8988T (cell line): ENCODE measurements at regions not wholly inside any gene's neighbourhood (a gene's known extent, or its start where the extent isn't known, plus 50 kb on each side); places are given as distances from the start of the nearest gene placed in this dataset.

Experiments
- DNase-seq: peaks from one replicate; pipeline ENCODE4 v3.0.0; 2011

DNA sequence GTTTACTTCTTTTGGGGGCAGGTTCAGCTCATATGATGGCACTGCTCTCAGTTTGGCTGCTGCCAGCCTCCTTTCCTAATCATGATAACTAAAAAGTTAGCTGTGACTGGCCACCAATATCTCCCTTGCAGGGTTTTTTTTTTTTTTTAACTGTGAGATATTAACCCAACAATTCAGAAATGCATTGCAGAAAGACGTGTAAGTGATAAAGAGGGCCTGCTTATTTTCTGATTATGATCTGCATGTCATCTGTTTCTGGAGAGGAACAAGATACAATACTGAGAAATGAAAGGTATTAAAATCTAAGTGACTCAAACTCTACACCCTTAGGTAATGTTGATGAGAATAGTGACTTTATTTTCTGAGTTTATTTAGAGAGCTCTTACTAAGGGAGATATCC is 905.6 kb downstream of the SOCS6 start:
- no peak for DNase-seq

DNA sequence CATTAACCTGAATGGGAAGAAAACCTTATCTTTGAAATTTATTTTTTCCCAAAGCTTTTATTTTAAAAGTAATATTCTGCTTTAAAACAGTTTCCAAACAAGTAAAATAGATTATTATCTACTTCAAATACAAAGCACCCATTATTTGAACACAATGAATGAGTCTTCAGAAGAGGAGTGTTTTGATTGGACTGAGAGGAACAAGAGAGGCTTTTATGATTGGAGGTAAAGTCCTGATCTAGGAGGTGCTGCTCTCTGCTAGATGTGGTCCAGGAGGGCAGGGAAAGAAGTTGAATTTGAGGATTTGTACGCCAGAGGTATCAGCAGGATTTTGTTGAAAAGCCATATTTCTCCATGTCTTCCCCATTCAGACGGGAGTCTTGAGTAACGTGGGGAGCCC is 900.7 kb downstream of the SOCS6 start:
- DNase-seq = no peak

DNA sequence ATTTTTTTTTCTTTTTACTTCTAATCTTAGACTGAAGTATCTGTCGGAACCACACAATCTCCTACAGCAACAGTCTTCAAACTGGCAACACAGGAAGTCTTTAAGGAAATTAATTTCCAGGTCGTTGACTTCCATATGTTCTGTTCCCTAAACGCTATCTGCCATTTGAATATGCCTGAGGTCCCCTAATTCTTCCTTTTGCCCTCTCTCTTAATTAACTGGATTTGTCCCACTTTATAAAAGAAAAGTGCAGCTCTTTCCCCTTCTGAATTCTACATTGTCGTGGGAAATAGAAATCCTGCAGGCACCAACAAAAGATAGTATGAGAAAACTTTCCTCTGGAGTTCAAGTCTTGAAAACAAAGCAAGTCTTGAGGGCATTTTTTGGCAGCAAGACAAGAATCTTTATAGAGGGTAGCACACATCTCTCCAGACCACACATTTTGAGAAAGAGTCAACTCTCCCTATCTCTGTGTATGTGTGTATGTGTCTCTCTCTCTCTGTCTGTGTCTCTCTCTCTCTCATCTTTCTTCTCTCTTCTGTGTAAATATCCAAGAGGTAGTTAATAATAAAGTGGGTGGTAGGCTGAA is 879.8 kb downstream of the SOCS6 start:
- DNase-seq = no peak

DNA sequence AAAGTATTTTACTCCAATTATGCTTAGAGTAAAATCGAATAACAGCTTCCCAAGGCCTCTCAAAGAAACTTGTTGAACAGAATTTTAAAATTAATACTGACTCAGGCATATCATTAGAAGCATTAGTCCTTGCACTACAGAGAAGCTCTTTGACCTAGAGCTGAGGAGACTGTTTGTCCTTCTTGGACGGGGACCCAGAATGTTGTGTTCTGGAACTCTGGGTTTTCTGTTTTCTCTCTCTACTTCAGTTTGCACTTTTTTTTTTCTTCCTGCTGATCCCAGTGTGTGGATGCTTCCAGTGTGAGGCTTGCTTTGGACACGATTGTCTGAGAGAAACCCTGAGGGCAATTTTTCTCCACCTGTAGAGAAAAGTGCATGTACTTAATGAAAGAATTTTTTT is 847.6 kb downstream of the SOCS6 start:
- DNase-seq = no peak

DNA sequence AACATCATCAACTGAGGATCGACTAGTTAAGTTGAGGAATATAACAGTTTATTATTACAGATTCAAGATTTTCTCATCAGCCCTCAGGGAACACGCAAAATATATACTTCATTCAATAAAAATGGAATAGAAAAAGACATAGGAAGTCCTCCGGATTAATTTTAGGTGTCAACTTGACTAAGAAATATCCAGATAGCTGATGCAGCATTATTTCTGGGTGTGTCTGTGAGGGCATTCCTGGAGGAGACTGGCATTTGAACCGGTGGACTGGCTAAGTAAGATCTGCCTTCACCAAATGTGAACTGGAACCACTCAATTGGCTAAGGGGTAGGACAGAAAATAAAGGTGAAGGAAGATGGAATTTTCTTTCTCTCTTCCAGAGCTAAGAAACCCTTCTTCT is 845.3 kb downstream of the SOCS6 start:
- no peak for DNase-seq

DNA sequence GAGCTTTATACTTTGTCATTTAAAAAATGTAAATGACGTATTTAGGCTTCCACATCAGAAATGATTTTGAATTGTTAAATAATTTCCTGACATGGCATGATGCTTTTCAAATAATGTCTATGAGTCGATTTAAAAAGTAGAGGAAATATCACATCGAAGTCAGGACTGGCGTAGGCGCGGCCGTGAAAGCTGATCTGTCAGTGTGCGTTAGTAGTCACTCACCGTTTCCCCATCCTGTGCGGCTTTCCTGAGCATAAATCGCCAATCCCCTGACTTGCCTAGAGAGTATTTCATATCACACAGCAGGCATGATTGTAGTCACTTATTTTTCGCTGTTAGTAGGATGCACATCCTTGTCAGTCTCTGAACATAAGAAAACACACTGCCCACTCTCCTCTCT is 843.1 kb downstream of the SOCS6 start:
- DNase-seq = no peak

DNA sequence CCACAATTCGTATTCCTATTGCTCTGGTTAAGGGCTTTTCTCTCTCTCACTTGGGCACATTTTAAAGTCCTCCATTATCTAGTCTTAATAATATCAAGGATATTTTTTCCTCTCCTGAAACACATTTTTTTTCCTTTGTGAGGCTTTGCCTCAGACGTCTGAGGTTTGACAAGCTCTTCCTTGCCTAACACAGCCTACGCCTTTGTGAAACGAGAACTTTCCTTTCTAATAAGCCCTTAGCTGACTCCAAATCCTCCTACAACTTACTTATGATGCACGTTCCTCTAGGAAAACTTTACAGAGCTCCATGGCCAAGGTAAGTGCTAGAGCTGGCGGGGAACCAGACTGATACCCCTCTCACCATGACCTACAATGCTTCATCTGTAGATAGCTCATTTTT is 841.5 kb downstream of the SOCS6 start:
- DNase-seq = no peak

DNA sequence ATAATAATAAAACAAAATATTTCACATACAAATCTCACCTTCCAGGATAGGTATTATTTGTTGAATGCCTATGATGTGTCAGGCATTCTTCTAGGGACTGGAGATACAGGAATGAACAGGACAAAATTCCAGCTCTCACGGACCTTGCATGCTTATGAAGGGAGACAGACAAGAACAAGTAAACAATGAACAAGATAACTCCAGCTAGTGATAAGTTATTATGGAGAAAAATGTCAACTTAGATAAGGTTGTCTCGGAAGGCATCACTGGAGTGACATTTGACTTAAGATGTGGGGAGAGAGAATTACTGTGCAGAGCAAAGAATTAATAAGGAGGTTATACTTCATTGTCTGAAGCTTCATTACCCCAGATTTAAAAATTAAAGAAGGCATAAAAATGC is 836.7 kb downstream of the SOCS6 start:
- no peak for DNase-seq

DNA sequence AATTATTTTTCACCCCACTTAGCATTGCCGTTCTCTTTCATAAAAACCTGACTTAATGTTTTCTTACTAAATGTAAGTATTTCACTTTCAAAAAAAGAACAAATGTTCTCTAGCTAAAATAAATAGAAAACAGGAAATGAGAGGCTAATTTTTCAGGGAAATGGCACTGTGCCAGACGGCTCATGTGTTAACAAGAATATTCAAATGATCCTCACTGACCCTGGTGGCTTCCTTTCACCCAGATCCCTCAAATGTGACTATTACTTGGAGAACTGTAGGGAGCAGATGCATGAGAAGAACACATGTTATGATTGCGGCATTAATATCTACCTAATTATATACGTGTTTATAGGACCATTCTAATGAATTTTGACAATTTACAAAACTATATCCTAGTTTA is 827.7 kb downstream of the SOCS6 start:
- DNase-seq = no peak

DNA sequence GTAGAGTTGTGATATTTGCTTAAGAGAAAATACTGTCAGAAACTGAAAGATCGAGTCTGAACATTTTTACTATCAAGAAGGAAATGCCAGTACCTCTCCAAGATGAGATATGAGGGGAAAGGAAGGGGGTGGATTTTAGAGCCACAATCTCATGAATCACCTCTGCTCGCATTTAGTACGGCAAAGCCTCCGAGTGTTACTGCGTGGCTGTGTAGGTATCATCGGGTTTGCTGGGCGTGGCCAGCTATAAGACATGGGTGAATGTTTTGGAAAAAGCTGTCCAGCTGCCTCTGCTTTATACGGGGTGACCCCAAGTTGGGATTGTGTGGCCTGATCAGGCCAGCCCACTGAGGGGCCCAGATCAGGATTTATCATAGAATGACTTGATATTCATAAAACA is 826.4 kb downstream of the SOCS6 start:
- no peak for DNase-seq

DNA sequence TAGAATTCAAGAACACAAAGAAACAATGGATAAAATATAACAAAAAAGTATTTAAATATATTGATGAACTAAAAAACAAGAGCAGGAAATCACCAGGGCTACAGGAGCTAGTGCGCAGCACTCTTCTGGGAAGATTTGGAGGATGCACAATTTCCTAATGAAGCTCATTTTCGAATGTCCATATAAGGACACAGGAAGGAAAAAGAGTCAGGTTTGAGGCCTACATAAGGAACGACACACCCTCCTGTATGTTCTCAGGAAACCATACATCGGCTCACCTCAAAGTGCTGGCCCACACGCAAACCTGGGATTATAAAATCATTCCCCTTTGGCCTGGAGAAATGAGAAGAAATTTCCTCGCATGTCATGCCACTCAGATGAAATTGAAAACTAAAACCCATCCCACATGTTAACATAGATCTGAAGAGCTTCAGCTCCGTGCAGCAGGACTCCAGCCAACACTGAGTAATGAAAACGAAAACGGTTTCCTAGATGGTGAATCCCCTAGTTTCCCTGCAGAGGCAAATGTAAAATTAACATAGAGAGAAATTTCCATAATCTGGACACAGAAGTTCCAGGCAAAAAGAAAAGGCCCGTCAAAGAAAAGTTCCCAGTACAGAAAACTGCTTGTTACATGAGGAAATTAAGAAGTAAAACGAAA is 825.8 kb downstream of the SOCS6 start:
- DNase-seq = no peak

DNA sequence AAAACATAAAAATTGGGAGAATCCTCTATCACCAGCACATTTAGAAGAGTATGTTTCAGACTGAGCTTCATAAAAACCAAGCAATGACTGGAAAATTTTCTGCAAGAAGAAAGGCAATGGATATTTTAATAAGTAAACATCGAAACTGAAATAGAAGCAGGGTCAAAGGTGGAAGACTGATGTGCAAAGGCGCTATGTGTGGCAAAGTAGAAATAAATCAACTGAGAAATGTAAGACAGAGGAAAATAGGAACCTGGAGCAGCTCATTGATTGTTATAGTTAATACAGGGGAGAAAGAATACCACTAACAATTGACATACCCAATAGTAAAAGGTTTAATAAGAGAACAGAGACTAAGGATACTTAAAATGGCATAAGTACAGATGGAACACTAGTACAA is 818.4 kb downstream of the SOCS6 start:
- no peak for DNase-seq

DNA sequence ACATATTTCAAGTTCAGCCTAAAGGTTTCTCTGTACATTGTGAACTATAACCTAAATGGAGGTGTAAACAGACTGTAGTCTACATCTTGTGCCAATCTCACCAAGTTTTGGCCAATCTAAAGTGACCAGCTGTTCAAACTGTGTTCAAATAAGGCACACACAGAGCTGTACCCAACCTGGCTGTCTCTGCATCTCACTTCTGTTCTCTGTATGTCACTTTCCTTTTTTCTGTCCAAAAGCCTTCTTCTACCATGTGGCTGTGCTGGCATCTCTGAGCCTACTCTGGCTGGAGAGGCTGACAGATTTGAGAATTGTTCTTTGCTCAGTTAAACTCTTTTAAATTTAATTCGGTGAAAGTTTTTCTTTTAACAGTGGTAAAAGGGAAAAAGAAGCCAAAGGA is 817.9 kb downstream of the SOCS6 start:
- no peak for DNase-seq

DNA sequence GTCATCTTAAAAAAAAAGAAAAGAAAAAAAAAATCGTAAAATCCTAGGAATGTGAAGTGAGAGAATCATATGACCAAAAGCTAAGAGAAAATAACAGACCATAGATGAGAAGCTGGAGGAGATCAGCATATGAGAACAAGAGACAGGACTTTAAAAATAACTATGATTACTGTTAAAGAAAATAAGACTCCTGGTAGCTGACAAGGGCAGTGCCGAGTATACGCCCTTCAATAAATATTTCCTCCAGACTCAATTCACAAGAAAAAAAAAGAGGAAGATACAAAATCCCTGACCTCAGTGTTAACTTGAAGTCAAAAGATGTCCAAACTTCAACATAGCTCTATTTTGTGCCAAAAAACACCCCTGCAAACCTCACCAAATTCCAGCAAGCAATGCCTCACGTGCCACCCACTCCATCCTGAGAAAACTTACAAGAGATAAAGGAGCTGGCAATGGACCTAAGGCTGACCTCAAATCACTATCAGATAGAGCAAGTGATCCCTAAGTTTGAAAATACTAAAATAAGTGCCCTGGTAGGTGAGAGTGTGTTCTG is 817.2 kb downstream of the SOCS6 start:
- DNase-seq = no peak

DNA sequence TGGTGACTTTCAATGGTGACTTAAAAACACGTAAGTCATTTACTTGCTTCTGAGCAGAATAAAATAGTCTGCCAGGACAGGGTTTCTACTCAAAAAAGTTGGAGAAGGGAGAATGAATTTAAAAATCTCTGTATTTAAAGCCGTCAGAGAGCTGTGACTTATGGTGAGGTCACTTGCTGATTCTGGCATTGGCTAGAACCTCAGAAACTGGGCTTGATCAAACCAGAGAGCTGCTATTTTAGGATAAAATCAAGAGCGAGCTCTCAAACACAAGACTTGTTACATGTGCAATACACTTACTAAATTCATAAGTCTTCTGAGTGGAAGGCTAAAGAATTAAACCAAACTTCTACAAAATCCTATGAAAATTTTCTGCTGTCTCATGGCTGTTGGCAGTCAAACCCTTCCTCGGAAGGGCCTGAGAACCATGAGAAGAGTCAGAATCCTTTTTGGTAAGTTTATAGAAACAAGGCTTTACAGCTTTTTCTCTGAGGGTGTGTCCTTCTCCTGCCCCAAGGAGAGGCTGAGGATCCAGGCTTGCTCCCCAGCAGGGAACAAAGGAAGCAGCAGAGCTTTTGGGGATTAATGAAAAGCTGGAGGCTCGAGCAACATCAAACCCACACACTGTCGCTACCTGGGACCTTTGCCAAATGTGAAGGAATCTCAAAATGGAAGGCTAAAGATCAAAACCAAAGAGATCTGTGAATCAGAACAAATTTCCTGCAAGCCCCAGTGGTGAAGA is 816.4 kb downstream of the SOCS6 start:
- DNase-seq = no peak

DNA sequence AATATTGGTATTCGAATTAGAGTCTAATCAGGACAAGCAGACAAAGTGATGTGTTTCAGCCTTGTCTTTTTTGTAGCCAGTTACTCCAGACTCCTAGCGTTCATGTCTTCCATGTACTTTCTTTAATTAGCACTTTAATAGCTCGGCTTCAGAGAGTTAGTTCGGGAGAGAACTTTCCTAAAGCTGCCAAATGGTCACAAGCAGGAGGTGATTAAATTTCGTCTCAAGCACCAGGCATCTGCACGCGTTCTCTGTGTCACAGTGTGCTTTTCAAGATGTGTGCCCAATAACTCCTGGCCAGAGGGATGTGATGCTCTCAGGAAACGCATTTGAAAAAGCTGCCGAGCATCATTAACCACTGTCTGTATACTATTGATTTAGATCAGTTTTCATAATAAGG is 790.8 kb downstream of the SOCS6 start:
- no peak for DNase-seq

DNA sequence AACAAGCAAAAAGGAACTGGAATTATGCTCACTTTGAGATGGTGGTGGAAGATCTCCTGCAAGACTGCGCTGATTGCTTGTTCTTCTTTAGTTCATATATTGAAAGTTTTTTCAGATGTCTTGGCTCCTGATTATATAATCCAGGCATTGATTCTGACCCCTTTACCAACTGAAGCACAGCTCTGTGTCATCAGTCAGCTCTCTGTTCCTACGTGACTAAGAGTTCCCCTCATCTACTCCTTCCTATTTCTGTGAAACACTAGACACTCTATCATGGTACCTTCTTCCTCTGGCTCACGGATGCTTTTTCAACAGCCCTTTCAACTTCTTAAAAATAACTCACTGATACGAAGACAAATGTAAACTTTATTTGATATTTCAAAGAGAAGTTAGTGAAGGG is 788.6 kb downstream of the SOCS6 start:
- no peak for DNase-seq

DNA sequence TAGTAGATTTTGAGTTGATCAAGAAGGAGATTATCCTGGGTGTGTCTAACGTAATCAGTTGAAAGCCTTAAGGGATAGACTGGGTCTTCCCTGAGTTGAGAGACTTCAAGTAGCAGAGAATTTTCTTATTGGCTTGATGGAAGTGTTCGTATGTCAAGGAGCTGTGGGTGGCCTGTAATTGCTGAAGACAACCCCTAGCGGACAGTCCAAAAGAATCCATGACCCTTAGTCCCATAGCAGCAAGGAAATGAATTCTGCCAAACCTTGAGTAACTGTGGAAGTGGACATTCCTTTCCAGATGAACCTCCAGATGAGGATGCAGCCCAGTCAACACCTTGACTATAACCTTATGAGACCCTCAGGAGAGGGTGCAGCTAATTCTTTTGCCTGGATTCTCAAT is 786.3 kb downstream of the SOCS6 start:
- DNase-seq = no peak

DNA sequence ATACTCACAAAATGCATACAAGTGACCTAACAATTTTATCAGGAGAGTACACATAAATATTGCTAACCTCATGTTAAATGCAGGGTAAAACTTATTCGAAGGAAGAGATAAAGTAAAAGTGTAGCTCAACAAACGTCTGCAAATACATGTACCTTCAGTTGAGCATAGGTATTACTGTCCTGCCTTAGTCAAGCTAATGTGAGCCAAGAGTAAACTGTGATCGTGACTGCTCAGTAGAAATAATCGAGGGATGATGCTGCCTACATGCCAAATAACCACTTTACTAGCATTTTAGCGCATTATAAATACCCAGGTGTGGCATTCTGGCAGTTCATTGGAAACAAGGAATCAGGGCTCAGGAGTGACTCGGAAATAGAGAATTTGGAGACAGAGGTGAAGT is 779.5 kb downstream of the SOCS6 start:
- DNase-seq = no peak

DNA sequence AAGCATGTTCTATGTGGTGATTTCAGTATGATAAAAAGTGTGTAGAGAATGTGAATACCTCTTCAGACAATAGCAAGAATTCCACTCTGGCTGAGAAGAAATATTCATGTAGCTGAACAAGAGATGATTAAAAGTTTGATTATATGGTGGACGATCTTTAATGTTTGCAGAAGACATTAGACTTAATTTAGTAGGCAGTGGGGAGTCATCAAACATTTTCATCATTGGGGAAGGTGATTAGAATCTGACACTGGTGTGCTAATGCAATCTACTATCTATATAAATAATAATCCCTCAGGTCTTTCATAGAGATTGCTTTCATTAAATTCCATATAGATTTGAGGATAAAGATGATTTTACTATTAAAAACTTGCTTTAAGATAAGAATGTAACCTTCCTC is 761.0 kb downstream of the SOCS6 start:
- no peak for DNase-seq

DNA sequence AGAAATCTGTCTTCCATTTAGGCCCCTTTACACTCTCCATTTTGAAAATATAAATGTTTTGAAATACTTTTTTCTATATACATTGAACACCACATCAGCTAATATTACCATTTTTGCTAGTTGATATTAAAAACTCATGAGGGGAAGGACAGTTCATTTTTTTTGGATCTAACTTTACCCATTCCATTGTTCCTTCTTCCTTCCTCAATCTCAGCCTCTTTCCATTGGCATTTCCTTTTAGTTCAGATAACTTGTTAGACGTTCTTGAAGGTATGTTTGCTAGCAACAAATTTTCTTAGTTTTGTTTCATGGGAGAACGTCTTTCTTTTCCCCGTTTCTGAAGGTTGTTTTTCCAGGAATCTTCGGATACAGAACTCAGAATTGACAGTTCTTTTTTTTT is 759.0 kb downstream of the SOCS6 start:
- no peak for DNase-seq

DNA sequence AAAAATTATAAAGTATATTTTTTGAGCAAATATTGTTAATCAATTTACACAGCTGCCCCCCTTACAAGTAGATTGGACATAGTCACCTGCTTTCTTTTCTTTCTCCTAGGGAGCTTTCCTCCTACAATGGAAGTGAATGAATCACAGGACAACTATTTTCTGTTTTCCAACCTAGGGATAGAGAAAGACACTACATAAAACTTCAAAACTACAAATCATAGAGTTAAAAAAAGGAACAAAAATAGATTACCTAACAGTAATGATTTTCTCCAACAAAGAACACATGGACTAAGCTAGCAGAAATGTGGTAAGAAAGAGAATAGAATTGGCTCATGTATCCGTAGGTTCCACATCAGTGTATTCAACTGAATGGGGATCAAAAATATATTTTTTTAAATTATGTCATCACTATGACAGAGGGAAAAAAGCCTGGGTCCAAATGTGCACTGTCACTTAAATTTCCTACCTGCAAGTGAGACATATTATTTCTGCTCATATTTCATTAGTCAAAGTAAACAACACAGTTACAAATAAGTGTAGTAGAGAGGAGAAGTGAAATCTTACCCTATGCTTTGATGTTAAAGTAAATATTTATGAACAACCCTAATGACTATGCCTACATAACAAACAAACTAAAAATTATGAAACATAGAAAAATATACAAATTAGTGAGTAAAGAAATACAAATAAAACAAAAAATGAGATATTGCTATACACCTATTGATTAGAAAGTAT is 756.7 kb downstream of the SOCS6 start:
- no peak for DNase-seq

DNA sequence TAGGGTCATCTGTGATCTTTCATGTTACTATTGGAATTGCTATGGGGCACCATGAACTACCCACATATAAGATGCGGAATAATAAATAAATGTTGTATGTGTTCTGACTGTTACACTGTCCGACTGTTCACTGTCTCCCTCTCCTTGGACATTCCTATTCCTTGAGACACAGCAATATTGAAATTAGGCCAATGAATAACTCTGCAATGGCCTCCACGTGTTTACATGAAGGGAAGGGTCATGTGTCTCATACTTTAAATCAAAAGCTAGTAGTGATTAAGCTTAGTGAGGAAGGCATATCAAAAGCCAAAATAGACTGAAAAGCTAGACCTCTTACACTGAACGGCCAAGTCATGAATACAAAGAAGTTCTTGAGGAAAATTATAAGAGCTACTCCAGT is 751.3 kb downstream of the SOCS6 start:
- no peak for DNase-seq

DNA sequence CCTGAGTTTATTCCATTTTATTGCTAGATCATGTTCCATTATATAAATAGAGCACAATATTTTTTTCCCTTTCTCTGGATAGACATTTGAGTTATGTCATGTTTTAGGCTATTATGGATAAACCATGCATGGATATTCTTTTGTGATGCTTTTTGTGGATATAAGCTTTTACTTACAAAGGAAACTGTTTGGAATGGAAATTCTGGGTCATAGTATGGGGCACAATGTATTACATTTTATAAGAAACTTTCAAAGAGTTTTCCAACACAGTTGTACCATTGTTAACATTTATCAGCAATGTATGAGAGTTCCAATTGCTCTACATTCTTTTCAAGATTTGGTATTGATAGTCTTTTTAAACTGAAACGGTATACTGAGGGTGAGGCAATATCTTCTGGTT is 749.4 kb downstream of the SOCS6 start:
- no peak for DNase-seq
